D341Med (cell line): ENCODE measurements at regions not wholly inside any gene's neighbourhood (a gene's known extent, or its start where the extent isn't known, plus 50 kb on each side); places are given as distances from the start of the nearest gene placed in this dataset.

Experiments
- DNase-seq: peaks from one replicate; pipeline ENCODE4 v3.0.0; 2012; ENCODE audit warnings: low spot score

DNA sequence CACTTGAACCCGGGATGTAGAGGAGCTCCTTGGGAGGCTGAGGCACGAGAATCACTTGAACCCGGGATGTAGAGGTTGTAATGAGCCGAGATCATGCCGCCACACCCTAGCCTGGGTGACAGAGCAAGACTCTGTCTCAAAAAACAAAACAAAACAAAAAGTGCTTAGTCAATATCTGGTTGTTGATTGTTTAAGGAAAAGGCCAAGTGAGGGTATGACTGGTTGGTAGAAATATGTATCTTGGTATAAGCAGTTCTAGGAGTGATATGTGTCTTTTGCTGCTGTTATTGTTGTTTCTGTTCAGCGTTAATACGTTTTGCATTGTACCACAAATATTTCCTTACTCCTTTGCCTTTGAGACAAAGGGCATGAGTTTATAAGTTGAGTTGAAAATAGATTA, 210.7 kb upstream of the DMRT1 start:
- no peak for DNase-seq

- DNase-seq: no peak
Observed at GRCh38 chr9:631596-631995, 209.9 kb upstream of the DMRT1 start.

GRCh38 chr9:633461-633860, 208.0 kb upstream of the DMRT1 start:
- DNase-seq: no peak

- DNase-seq: no peak
Observed at GRCh38 chr9:636931-637591, 204.4 kb upstream of the DMRT1 start.

- DNase-seq: no peak
Observed at GRCh38 chr9:638152-638551, 203.3 kb upstream of the DMRT1 start.

DNA sequence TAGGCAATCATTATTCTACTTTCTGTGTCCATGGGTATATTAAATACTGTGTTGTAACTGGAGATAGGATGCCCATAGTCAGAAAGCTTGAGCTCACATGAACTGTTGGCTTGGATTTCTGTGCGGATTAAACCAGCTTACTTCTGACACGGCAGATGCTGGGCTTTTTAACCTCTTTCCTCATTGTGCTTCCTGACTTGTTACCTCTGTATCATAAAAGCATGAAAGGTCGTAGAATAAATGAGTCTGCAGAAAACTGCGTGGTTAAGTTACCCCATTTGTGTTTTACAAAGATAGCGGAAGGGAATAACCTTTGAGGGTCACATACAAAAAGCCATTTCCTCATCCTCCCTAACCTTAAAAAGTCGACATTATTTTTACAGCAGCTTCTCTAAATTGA, 199.5 kb upstream of the DMRT1 start:
- peak; percentile 51 for DNase-seq

DNA sequence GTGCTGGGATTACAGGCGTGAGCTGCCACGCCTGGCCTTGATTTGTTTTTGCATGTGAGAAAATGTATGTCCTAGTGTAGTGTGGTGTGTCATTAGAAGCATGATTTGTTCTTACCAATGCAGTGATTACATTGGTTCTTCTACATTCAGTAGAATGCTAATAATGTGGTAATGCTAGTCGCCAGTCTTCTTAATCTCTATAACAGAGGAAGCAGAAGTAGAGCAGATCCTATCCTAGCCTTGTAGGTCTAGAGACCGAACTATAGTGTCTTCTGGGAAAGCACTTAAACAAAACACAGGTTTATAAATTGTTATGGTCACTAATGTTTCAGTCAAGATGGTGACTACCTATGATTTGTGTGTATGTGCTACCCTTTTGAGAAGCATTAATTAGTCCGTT, 197.5 kb upstream of the DMRT1 start:
- DNase-seq: no peak

GRCh38 chr9:647522-647921, 194.0 kb upstream of the DMRT1 start:
- DNase-seq: no peak

DNA sequence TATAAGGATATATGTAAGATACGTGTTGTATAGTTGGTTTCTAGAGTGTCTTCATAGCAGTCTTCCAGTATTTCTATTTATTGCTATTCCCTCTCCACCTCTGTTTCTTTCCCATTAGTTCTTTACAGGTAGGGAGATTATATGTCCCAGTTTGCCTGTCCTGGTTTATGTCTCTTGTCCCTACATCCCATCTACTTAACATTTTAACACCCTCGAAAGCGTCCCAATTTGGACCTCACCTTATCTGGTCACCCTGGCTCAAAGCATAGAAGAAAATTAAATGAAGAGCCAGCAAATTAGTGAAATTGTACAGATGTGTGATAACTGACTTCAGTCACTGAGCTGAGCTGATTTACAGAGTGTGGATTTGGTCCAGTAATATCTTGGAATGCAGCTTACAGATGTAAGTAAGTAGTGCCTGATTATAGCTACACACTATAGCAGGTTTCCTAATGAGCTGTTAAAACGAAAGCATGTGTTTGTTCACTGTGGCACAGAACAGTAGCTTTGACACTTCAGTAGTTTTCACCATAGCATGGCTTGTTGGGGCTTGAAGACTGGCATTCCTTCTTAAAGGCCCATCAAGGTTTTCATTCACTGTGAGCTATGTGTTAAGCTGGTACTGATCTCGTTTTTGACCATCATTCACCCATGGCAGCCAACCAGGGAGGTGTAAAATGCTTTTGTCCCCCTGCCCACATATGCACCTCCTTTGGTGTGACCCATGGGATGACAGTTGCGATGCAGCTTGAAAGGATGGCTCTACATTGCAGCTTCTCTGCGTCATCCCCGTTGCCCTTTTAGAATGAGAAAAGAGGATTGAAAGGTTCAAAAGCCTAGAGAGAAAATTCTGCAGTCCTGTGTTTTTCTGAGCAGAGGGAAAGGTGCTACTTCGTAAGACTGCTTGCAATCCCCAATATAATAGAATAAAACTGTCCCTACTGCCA, 192.1 kb upstream of the DMRT1 start:
- no peak for DNase-seq

DNA sequence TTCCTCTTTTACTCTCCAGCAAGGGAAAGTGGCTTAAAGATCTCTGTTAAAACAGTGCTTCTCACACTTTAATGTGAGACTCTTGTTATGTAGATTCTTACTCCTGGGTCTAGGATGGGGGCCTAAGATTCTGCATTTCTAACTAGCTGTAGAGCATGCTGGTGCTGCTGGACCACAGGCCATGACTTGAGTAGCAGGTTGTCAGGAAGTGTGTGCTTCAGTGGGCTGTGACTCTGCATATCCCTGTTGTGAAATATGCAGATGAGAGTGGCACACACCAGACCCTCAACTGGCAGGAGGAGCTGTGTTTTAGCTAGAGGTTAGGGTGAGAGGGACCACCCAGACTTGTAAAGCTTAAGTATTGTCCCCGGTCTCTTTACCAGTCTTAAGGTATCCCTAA, 191.1 kb upstream of the DMRT1 start:
- DNase-seq: no peak

DNA sequence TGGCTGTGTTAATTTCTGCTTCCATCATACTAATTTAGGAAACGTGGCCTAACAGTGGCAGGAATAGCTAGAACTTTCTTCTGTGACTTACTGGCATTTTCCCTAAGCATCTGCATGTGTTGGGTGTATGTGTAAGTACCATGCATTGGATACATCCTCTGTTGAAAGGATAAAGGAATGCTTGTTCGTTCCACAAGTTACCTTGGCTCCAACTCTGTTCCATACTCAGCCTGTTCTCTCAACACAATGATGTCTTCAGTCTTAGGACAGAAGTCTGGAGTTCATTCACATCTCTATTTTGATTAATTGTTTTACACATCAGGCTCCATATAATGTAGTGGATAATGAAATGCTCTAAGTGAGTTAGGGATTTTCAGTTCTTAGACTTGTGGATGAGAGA, 190.1 kb upstream of the DMRT1 start:
- DNase-seq: no peak

DNA sequence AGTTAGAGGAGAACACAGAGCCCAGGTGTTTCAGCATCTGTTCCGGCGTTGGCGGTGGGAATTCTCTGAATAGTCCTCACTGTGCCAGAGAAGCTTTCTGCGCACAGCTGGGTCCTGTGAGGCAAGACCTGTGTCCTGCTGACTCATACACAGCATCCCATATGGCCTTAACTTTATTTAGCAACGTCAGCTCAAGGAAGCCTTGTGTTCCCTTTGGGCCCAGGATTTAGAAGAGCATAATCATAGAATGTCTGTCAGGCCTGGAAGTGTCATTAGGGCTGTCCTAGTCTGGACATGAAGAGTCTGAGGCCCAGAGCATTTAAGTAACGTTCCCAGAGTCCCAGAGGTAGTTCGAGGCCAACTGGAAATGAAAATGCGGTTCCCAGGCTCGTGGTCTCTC, 188.6 kb upstream of the DMRT1 start:
- DNase-seq: no peak

DNA sequence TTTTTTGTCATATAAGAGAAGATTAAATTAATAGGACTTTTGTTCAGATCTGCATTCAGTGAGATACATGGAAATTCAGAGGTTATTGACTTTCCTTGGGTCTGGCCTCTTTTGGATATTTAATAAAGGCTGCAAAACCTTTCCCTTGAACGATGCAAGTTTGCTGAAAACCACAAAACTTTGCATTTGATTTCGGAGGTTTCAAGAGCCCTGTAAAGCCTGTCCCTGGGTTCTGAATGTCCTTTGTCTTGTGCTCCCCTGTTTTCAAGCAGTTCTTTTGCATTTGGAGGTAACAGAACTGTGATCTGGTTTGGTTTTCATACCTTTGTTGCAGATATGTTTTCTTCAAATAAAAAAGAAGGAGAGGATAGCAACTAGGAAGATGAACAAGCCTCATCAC, 188.1 kb upstream of the DMRT1 start:
- DNase-seq: no peak

DNA sequence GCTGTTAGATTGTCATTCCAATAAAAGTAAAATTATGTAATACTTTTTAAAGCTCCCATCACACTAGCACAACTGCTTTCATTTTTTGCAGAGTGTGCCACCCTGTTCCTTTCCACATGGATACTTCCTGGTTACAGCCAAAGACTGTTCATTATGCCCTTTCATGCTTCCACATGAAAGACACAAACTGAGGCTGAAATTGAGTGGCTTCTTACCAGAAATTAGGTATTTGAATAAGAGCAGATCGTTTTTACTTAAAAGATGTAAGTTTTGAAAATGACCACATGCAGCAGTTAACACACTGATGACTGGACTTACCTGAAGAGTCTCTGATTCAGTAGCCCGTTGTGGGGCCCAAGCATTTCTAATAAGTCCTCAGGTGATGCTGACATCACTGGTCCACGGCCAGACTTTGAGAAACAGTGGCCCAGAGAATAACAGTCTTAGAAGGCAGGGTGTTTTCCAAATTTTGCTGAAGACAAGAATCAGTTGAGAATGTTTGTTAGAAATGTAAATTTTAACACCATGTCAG, 187.6 kb upstream of the DMRT1 start:
- no peak for DNase-seq

- DNase-seq: no peak
Observed at GRCh38 chr9:655875-656274, 185.6 kb upstream of the DMRT1 start.

DNA sequence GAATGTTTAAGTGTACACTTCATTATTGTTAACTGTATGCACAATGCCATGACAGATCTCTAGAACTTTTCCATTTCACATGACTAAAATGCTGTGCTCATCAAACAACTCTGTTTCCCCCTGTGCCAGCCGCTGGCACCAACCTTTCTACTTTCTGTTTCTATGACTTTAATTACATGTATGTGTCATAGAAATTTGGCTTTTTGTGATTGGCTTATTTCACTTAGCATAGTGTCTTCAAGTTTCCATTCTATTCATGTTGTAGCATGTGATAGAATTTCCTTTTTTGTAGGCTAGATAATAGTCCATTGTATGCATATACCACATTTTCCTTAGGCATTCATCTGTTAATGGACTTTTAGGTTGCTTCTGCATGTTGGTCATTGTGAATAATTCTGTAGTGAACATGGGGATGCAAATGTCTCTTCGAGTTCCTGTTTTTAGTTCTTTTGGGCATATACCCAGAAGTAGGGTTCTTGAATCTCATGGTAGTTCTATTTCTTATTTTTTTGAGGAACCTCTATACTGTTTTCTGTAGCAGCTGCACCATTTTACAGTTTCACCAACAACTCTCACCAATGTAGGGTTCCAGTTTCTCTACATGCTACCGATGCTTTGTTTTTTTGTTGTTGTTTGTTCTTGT, 184.4 kb upstream of the DMRT1 start:
- DNase-seq: no peak

- DNase-seq: no peak
Observed at GRCh38 chr9:659286-659685, 182.2 kb upstream of the DMRT1 start.

DNA sequence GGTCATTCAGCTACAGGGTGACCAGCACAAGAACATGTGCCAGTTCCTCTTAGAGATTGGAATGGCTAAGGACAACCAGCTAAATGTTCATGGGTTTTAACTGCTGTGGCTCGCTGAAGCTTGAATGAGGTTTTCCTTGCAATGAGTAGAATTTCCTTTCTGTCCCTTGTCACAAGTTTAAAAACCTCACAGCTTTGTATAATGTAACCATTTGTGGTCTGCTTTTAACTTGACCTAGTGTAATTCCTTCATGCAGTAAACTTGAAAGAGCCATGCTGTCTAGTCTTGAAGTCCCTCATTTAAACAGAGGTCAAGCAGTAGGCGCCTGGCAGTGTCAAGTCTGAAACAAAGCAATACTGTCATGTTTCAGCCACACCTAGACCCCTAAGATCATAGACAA, 181.3 kb upstream of the DMRT1 start:
- no peak for DNase-seq

- DNase-seq: no peak
Observed at GRCh38 chr9:663541-663940, 178.0 kb upstream of the DMRT1 start.

- no peak for DNase-seq
Observed at GRCh38 chr9:665296-665695, 176.2 kb upstream of the DMRT1 start.

- no peak for DNase-seq
Observed at GRCh38 chr9:671997-672396, 169.5 kb upstream of the DMRT1 start.

- DNase-seq: no peak
Observed at GRCh38 chr9:672851-673250, 168.6 kb upstream of the DMRT1 start.
